ENCODE measurements at regions not wholly inside any gene's neighbourhood (a gene's known extent, or its start where the extent isn't known, plus 50 kb on each side); places are given as distances from the start of the nearest gene placed in this dataset.

DNA sequence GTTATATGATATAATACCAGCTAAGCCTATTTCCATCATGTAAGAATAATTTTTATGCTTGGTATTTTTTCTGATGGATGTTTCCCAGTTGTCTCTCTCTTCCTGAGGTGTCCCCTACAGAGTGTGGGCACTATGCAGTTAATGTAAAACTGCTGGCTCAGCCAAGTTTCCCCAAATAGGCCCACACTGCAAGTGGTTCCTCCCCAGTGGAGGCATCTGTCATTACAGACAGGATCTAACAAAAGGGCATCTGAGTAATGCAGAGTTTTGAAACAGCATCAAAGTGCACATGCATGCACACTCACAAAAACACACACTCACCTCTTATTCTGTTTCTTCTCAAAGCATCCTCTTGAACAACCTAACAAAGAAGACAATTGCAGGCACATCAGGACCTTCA is 221.0 kb downstream of the VCY1B start:
- no peak for TF ChIP-seq EZH2 (IDR thresholded peaks at IDR 0.05; ENCODE audit: borderline replicate concordance, low read depth, low read length, severe bottlenecking)
- TF ChIP-seq, protein P1, sequence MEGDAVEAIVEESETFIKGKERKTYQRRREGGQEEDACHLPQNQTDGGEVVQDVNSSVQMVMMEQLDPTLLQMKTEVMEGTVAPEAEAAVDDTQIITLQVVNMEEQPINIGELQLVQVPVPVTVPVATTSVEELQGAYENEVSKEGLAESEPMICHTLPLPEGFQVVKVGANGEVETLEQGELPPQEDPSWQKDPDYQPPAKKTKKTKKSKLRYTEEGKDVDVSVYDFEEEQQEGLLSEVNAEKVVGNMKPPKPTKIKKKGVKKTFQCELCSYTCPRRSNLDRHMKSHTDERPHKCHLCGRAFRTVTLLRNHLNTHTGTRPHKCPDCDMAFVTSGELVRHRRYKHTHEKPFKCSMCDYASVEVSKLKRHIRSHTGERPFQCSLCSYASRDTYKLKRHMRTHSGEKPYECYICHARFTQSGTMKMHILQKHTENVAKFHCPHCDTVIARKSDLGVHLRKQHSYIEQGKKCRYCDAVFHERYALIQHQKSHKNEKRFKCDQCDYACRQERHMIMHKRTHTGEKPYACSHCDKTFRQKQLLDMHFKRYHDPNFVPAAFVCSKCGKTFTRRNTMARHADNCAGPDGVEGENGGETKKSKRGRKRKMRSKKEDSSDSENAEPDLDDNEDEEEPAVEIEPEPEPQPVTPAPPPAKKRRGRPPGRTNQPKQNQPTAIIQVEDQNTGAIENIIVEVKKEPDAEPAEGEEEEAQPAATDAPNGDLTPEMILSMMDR (IDR thresholded peaks at IDR 0.05; ENCODE audit: extremely low read depth in 1 of 2, insufficient read depth in 1 of 2, low read depth in 1 of 2, low read length in 2 of 2): no peak
- no peak for TF ChIP-seq GATA2 (IDR thresholded peaks at IDR 0.05; ENCODE audit: insufficient read depth, insufficient read length, low read depth, low read length)
- TF ChIP-seq JUN (IDR thresholded peaks at IDR 0.05; ENCODE audit: borderline replicate concordance, insufficient read depth, insufficient read length, low read depth): no peak
- TF ChIP-seq POLR2A (IDR thresholded peaks at IDR 0.05; ENCODE audit: low read depth, low read length): no peak
- dilution Hi-C loops (cut with MboI; ENCODE audit: extremely low pct_ligation_motif_present, low sequenced_read_pairs) (no loop called here), intact Hi-C loops (cut with micrococcal nuclease) (no loop called here)
- no peak overlapping the region for H3K27ac ChIP-seq (ENCODE audit: insufficient read depth, low read depth, low read length)
- no peak overlapping the region for H3K9ac ChIP-seq (replicated peaks; ENCODE audit: extremely low read depth, insufficient read depth, low read length)
- ChIA-PET CTCF (no interaction called here), POLR2A (no interaction called here)
- H3K36me3 ChIP-seq (ENCODE audit: control insufficient read depth in 2 of 2, extremely low read depth in 1 of 2, insufficient read depth in 2 of 2, low read length in 2 of 2): no peaks in the 10 kb centered on the region
- FAIRE-seq (no peak), DNase-seq (ENCODE audit: low read depth, low spot score) (no peak)
- H3K4me2 ChIP-seq (ENCODE audit: insufficient read depth, low read length): no peak overlapping the region
- H3K79me2 ChIP-seq (ENCODE audit: control insufficient read depth, insufficient read depth, low read length): no peaks in the 10 kb centered on the region
- H3K9me3 ChIP-seq (replicated peaks; ENCODE audit: control insufficient read depth, insufficient read depth, low read length): no peaks in the 10 kb centered on the region
- no peak overlapping the region for H2AFZ ChIP-seq (ENCODE audit: low read depth, low read length)
- H4K20me1 ChIP-seq (replicated peaks; ENCODE audit: control insufficient read depth, extremely low read depth, insufficient read depth, low read length): no peaks in the 10 kb centered on the region
- H3K27me3 ChIP-seq (ENCODE audit: control insufficient read depth in 2 of 2, insufficient read depth in 2 of 2, low read length in 2 of 2): no peaks in the 10 kb centered on the region
- no peak overlapping the region for H3K4me3 ChIP-seq (replicated peaks in 1 of 3; ENCODE audit: insufficient read depth in 1 of 3, low read depth in 1 of 3, low read length in 3 of 3)
- BruUV-seq (replicated peaks): no TSS peak
- H3K4me1 ChIP-seq (ENCODE audit: control insufficient read depth, extremely low read depth, insufficient read depth, low read length): no peaks in the 10 kb centered on the region
- no peaks in the 10 kb centered on the region for H3K9me1 ChIP-seq (replicated peaks; ENCODE audit: control insufficient read depth, extremely low read depth, insufficient read depth, low read length)

DNA sequence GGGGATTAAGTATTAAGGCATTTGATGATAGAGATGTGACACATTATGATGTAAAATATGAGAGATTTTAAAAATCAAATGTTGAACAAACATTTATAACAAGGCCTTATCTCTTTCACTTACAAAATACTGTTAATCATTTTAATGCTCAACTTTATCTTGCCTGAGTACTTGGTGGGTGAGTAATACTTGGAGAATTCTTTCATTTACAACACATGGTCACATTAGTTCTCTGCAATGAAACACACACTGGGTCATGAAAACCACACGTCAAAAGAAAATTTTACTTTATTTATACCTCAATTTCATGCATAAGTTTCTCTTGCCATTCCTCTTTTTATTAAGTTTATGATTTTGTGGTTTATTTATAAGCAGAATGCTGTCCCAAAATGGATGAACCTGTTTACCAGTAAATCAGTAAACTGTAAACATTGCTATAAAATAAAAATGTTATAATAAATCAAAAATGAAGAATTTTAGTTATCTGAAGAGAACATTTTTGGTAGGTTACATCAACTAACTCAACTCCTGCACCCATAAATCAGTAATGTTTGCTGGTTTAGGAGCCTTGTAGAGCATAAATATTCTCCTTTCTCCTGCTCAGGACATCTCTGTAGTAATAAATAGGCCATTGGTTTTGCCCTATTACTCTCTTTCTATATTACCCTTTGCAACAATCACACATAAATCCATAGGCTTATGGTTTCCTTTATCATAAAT is 233.5 kb upstream of the NLGN4Y start:
- Histone ChIP-seq H3K9me1 (replicated peaks; ENCODE audit: control insufficient read depth, extremely low read depth, insufficient read depth, low read length) (no peaks in the 10 kb centered on the region), H2AFZ (ENCODE audit: low read depth, low read length) (no peak overlapping the region), H3K4me1 (ENCODE audit: control insufficient read depth, extremely low read depth, insufficient read depth, low read length) (no peaks in the 10 kb centered on the region), H3K4me3 (replicated peaks in 1 of 3; ENCODE audit: insufficient read depth in 1 of 3, low read depth in 1 of 3, low read length in 3 of 3) (no peak overlapping the region), H4K20me1 (replicated peaks; ENCODE audit: control insufficient read depth, extremely low read depth, insufficient read depth, low read length) (no peaks in the 10 kb centered on the region), H3K4me2 (ENCODE audit: insufficient read depth, low read length) (no peak overlapping the region), H3K9me3 (replicated peaks; ENCODE audit: control insufficient read depth, insufficient read depth, low read length) (no peaks in the 10 kb centered on the region), H3K36me3 (ENCODE audit: control insufficient read depth in 2 of 2, extremely low read depth in 1 of 2, insufficient read depth in 2 of 2, low read length in 2 of 2) (no peaks in the 10 kb centered on the region), H3K79me2 (ENCODE audit: control insufficient read depth, insufficient read depth, low read length) (no peaks in the 10 kb centered on the region), H3K9ac (replicated peaks; ENCODE audit: extremely low read depth, insufficient read depth, low read length) (no peak overlapping the region), H3K27me3 (ENCODE audit: control insufficient read depth in 2 of 2, insufficient read depth in 2 of 2, low read length in 2 of 2) (no peaks in the 10 kb centered on the region), H3K27ac (ENCODE audit: insufficient read depth, low read depth, low read length) (no peak overlapping the region)
- intact Hi-C loops (cut with micrococcal nuclease): no loop called here
- BruUV-seq (replicated peaks): no TSS peak
- TF ChIP-seq, protein P2, sequence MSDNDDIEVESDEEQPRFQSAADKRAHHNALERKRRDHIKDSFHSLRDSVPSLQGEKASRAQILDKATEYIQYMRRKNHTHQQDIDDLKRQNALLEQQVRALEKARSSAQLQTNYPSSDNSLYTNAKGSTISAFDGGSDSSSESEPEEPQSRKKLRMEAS (IDR thresholded peaks at IDR 0.05; ENCODE audit: insufficient read depth, insufficient read length): no peak
- TF ChIP-seq GATA2 (IDR thresholded peaks at IDR 0.05; ENCODE audit: insufficient read depth, insufficient read length, low read depth, low read length) (no peak), MYC (IDR thresholded peaks at IDR 0.05; ENCODE audit: low read depth, low read length) (no peak), JUN (IDR thresholded peaks at IDR 0.05; ENCODE audit: borderline replicate concordance, insufficient read depth, insufficient read length, low read depth) (no peak), POLR2AphosphoS5 (IDR thresholded peaks at IDR 0.05; ENCODE audit: insufficient read depth, low read depth, low read length) (no peak), POLR2A (IDR thresholded peaks at IDR 0.05; ENCODE audit: low read depth, low read length) (no peak), EZH2 (IDR thresholded peaks at IDR 0.05; ENCODE audit: borderline replicate concordance, low read depth, low read length, severe bottlenecking) (no peak)
- TF ChIP-seq, protein P1 (IDR thresholded peaks at IDR 0.05; ENCODE audit: extremely low read depth in 1 of 2, insufficient read depth in 1 of 2, low read depth in 1 of 2, low read length in 2 of 2): no peak
- CTCF ChIA-PET: no interaction called here
- no peak for FAIRE-seq
- DNase-seq (ENCODE audit: low read depth, low spot score): no peak
- POLR2A ChIA-PET: no interaction called here
- dilution Hi-C loops (cut with MboI; ENCODE audit: extremely low pct_ligation_motif_present, low sequenced_read_pairs): no loop called here

Data from endothelial cell of umbilical vein (primary cell).